Fibroblast of skin of right quadriceps (primary cell): ENCODE measurements at regions not wholly inside any gene's neighbourhood (a gene's known extent, or its start where the extent isn't known, plus 50 kb on each side); places are given as distances from the start of the nearest gene placed in this dataset.
"Not testable (repeated sequence)": the region's sequence is repeated elsewhere in the genome, so short reads cannot be mapped to it uniquely, and the experiment has no call there.

Source experiments
- DNase-seq: peaks from one replicate; pipeline ENCODE4 v3.0.0-alpha.2; 2013

GRCh38 chr5:164435576-164435975, 930.2 kb downstream of the MAT2B start:
- DNase-seq = no peak

- DNase-seq = no peak
Measured at GRCh38 chr5:164439799-164440198, 934.4 kb downstream of the MAT2B start.

- DNase-seq = no peak
Measured at GRCh38 chr5:164449460-164449859, 944.0 kb downstream of the MAT2B start.

GRCh38 chr5:164466033-164466432, 960.6 kb downstream of the MAT2B start:
- no peak for DNase-seq

- no peak for DNase-seq
Measured at GRCh38 chr5:164470312-164470711, 964.9 kb downstream of the MAT2B start.

GRCh38 chr5:164472165-164472564, 966.7 kb downstream of the MAT2B start:
- DNase-seq = no peak

GRCh38 chr5:164475339-164475977, 970.0 kb downstream of the MAT2B start:
- peak; percentile 25 for DNase-seq

- DNase-seq = peak; percentile 3
Measured at GRCh38 chr5:164481270-164481669, 975.9 kb downstream of the MAT2B start.

GRCh38 chr5:164482351-164482750, 976.9 kb downstream of the MAT2B start:
- no peak for DNase-seq

GRCh38 chr5:164484948-164485347, 979.5 kb downstream of the MAT2B start:
- DNase-seq = no peak

GRCh38 chr5:164487939-164488338, 982.5 kb downstream of the MAT2B start:
- DNase-seq = no peak

GRCh38 chr5:164497311-164498064, 992.1 kb downstream of the MAT2B start:
- no peak for DNase-seq

GRCh38 chr5:164498438-164498837, 993.0 kb downstream of the MAT2B start:
- no peak for DNase-seq

- no peak for DNase-seq
Measured at GRCh38 chr5:164500856-164501255, 995.4 kb downstream of the MAT2B start.

- DNase-seq = no peak
Measured at GRCh38 chr5:164501344-164501743, 995.9 kb downstream of the MAT2B start.

- peak; percentile 59 for DNase-seq
Measured at GRCh38 chr5:164504141-164504772, 998.8 kb downstream of the MAT2B start.

GRCh38 chr5:164505791-164506190, 1000.4 kb downstream of the MAT2B start:
- no peak for DNase-seq

GRCh38 chr5:164518067-164518740, 1012.8 kb downstream of the MAT2B start:
- no peak for DNase-seq

- DNase-seq = no peak
Measured at GRCh38 chr5:164518741-164519080, 1013.3 kb downstream of the MAT2B start.

GRCh38 chr5:164532235-164532900, 1026.9 kb downstream of the MAT2B start:
- DNase-seq = no peak

- not testable (repeated sequence) for DNase-seq
Measured at GRCh38 chr5:164533426-164533825, 1028.0 kb downstream of the MAT2B start.

- no peak for DNase-seq
Measured at GRCh38 chr5:164540174-164540573, 1034.8 kb downstream of the MAT2B start.

- DNase-seq = no peak
Measured at GRCh38 chr5:164545507-164545906, 1040.1 kb downstream of the MAT2B start.
